GM23338 (cell line): ENCODE measurements at regions not wholly inside any gene's neighbourhood (a gene's known extent, or its start where the extent isn't known, plus 50 kb on each side); places are given as distances from the start of the nearest gene placed in this dataset.

Experiments used
- CREB1 ChIP-seq: fragments of 250-450 bp; sonication (Bioruptor Pico); IDR thresholded peaks from 2 replicates; pipeline ENCODE4 v1.5.0; 2020; ENCODE audit warnings: low read depth, mild to moderate bottlenecking, moderate library complexity
- CTCF ChIP-seq, 2 experiments: fragments of 200-600 bp in 1 of 2; sonication (generic) in 1 of 2; conservative IDR thresholded peaks; 2 replicates each; pipeline versions ENCODE4 v1.5.1 to v1.6.1; 2016 to 2017; ENCODE audit warnings: antibody characterized with exemption in 2 of 2, low read depth in 2 of 2, mild to moderate bottlenecking in 2 of 2, moderate library complexity in 1 of 2
- ETS1 ChIP-seq: IDR thresholded peaks from 2 replicates; pipeline ENCODE4 v1.6.1; 2016; ENCODE audit warnings: antibody characterized with exemption
- EZH2 ChIP-seq: fragments of 200-600 bp; sonication (generic); IDR thresholded peaks from one replicate; pipeline ENCODE4 v1.8.0; 2017; ENCODE audit warnings: antibody characterized with exemption, mild to moderate bottlenecking, low read depth; ENCODE audit not compliant: unreplicated experiment
- EZH2phosphoT487 ChIP-seq: fragments of 200-600 bp; sonication (generic); IDR thresholded peaks from one replicate; pipeline ENCODE4 v1.8.1; 2018; ENCODE audit warnings: antibody characterized with exemption; ENCODE audit not compliant: unreplicated experiment
- NANOG ChIP-seq: IDR thresholded peaks from 2 replicates; pipeline ENCODE4 v1.6.1; 2016; ENCODE audit warnings: antibody characterized with exemption, borderline replicate concordance
- POLR2AphosphoS5 ChIP-seq: IDR thresholded peaks from 2 replicates; pipeline ENCODE4 v1.6.1; 2016; ENCODE audit warnings: antibody characterized with exemption, low read depth
- STAT1 ChIP-seq: IDR thresholded peaks from one replicate; pipeline ENCODE4 v1.6.1; 2016; ENCODE audit warnings: antibody characterized with exemption; ENCODE audit not compliant: unreplicated experiment
- ZNF114 ChIP-seq: fragments of 250-450 bp; sonication (Bioruptor Pico); IDR thresholded peaks from 2 replicates; pipeline ENCODE4 v1.5.0; 2020; ENCODE audit warnings: mild to moderate bottlenecking, moderate library complexity
- ZNF331 ChIP-seq: fragments of 250-450 bp; sonication (Bioruptor Pico); IDR thresholded peaks from 2 replicates; pipeline ENCODE4 v1.5.0; 2020; ENCODE audit warnings: low read depth, mild to moderate bottlenecking, moderate library complexity
- TF ChIP-seq, protein P1 (sequence below): IDR thresholded peaks from one replicate; pipeline ENCODE4 v1.6.1; 2018; ENCODE audit warnings: antibody characterized with exemption; ENCODE audit not compliant: unreplicated experiment

DNA sequence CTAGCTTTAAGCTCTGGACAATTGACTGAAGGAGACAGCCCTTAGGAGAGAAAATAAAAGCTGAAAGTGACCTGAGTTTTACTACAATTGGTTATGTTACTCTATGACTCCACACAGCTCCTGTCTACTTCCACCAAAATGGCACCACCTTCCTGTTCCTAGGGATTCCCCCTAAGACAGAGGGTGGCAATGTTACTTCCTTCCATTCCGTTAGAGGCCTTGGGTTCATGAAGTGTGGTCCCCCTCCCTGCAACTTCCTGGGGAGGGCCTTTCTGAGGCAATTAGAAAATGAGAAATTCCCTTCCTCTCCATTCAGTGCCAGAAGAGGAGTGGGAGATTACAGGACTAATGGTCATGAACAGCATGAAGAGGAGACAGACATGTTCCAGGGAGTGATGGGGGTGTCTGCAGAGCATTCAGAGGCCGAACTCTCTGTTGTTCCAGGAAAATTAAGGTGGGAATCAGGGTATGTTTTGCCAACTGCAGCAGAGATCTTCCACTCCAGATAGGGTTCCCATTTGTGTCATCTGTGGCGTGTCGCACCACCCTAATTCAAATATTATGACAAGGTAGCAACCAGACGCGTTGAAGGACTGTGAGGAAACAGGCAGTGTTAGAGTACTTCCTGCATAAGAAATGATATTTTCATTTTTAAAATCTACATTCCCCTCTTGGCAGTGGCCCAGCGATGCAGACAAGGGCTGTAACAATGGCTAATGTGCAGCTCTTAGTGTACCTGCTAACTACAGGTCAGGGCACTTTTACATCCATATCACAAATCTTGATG is 53.1 kb upstream of the TRIM67 start:
- TF ChIP-seq ETS1 = no peak
- no peak for TF ChIP-seq EZH2phosphoT487
- TF ChIP-seq CTCF (conservative IDR thresholded peaks at IDR 0.05; ENCODE audit: low read depth in 2 of 2) = no peak
- TF ChIP-seq, protein P1, sequence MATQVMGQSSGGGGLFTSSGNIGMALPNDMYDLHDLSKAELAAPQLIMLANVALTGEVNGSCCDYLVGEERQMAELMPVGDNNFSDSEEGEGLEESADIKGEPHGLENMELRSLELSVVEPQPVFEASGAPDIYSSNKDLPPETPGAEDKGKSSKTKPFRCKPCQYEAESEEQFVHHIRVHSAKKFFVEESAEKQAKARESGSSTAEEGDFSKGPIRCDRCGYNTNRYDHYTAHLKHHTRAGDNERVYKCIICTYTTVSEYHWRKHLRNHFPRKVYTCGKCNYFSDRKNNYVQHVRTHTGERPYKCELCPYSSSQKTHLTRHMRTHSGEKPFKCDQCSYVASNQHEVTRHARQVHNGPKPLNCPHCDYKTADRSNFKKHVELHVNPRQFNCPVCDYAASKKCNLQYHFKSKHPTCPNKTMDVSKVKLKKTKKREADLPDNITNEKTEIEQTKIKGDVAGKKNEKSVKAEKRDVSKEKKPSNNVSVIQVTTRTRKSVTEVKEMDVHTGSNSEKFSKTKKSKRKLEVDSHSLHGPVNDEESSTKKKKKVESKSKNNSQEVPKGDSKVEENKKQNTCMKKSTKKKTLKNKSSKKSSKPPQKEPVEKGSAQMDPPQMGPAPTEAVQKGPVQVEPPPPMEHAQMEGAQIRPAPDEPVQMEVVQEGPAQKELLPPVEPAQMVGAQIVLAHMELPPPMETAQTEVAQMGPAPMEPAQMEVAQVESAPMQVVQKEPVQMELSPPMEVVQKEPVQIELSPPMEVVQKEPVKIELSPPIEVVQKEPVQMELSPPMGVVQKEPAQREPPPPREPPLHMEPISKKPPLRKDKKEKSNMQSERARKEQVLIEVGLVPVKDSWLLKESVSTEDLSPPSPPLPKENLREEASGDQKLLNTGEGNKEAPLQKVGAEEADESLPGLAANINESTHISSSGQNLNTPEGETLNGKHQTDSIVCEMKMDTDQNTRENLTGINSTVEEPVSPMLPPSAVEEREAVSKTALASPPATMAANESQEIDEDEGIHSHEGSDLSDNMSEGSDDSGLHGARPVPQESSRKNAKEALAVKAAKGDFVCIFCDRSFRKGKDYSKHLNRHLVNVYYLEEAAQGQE = no peak
- no peak for TF ChIP-seq EZH2
- TF ChIP-seq CREB1 (CRISPR knock-in tag) = no peak
- no peak for TF ChIP-seq POLR2AphosphoS5
- no peak for TF ChIP-seq NANOG
- TF ChIP-seq ZNF114 (CRISPR knock-in tag) = no peak
- TF ChIP-seq ZNF331 (CRISPR knock-in tag) = no peak
- TF ChIP-seq STAT1 = no peak
